ENCODE measurements at regions not wholly inside any gene's neighbourhood (a gene's known extent, or its start where the extent isn't known, plus 50 kb on each side); places are given as distances from the start of the nearest gene placed in this dataset.

DNA sequence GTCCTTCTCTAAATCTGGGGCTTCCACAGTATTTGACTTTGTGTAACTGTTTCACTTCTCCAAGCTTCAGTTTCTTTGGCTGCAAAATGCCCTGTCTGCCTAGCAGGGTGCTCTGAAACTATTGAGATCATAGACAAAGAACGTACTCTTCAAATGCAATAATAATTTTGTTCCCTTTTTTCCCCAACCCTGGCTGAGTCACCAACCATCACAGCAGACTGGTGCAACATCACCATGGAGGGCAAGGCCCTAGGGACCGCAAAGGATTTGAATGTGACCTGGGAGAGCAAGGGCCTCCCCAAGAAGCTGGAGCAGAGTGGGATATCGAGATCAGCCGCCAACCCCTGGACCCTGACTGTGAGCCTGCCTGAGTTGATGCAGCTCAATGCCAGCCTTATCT is 115.0 kb downstream of the FCRL5 start:
- Histone ChIP-seq H3K4me3 (replicated peaks in 1 of 2; ENCODE audit: low read depth in 1 of 2, low read length in 2 of 2) (no peak overlapping the region), H3K4me1 (ENCODE audit: control insufficient read depth in 1 of 2, insufficient read depth in 2 of 2, low read length in 2 of 2) (no peaks in the 10 kb centered on the region), H3K79me2 (ENCODE audit: insufficient read depth, low read length) (no peaks in the 10 kb centered on the region), H4K20me1 (ENCODE audit: insufficient read depth) (no peaks in the 10 kb centered on the region), H3K36me3 (ENCODE audit: control insufficient read depth in 1 of 2, insufficient read depth in 2 of 2, low read length in 2 of 2) (no peaks in the 10 kb centered on the region), H2AFZ (ENCODE audit: low read depth, low read length, poor library complexity, severe bottlenecking) (no peak overlapping the region), H3K9me2 (ENCODE audit: insufficient read depth) (no peaks in the 10 kb centered on the region), H3K4me2 (ENCODE audit: low read length) (no peak overlapping the region), H3K9ac (ENCODE audit: low read length) (no peak overlapping the region), H3K9me3 (ENCODE audit: control insufficient read depth in 1 of 2, insufficient read depth in 1 of 2, low read depth in 1 of 2, low read length in 2 of 2) (no peaks in the 10 kb centered on the region), H3K27me3 (ENCODE audit: insufficient read depth, low read length) (peaks cover 43% of the 10 kb centered on the region), H3K27ac (ENCODE audit: low read depth, low read length) (no peak overlapping the region)
- ChIA-PET RAD21 (ENCODE audit: low non-redundant PET in 1 of 2, low total read pairs in 2 of 2, uncharacterized antibody in 2 of 2, unreplicated experiment in 2 of 2) (no interaction called here), POLR2A (no interaction called here), CTCF (no interaction called here)
- intact Hi-C loops (cut with micrococcal nuclease), result no loop called here
- TF ChIP-seq CBX3 (IDR thresholded peaks at IDR 0.05; ENCODE audit: low read depth) (no peak), POLR2AphosphoS5 (IDR thresholded peaks at IDR 0.05; ENCODE audit: low read depth, low read length) (no peak), POLR2A (IDR thresholded peaks at IDR 0.05; ENCODE audit: borderline replicate concordance, extremely low read depth, insufficient read depth, insufficient read length) (no peak), ZFX (IDR thresholded peaks at IDR 0.05) (no peak), RAD21 (IDR thresholded peaks at IDR 0.05; ENCODE audit: low read depth) (no peak), FOSL1 (IDR thresholded peaks at IDR 0.05; ENCODE audit: low read depth) (no peak), YY1 (IDR thresholded peaks at IDR 0.05; ENCODE audit: extremely low read depth, insufficient replicate concordance, low read depth, low read length) (no peak), ZNF274 (IDR thresholded peaks at IDR 0.05; ENCODE audit: low read depth, low read length) (no peak)
- TF ChIP-seq, protein P1, sequence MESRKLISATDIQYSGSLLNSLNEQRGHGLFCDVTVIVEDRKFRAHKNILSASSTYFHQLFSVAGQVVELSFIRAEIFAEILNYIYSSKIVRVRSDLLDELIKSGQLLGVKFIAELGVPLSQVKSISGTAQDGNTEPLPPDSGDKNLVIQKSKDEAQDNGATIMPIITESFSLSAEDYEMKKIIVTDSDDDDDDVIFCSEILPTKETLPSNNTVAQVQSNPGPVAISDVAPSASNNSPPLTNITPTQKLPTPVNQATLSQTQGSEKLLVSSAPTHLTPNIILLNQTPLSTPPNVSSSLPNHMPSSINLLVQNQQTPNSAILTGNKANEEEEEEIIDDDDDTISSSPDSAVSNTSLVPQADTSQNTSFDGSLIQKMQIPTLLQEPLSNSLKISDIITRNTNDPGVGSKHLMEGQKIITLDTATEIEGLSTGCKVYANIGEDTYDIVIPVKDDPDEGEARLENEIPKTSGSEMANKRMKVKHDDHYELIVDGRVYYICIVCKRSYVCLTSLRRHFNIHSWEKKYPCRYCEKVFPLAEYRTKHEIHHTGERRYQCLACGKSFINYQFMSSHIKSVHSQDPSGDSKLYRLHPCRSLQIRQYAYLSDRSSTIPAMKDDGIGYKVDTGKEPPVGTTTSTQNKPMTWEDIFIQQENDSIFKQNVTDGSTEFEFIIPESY (IDR thresholded peaks at IDR 0.05; ENCODE audit: extremely low read depth, insufficient replicate concordance, low read length), result no peak
- TF ChIP-seq, protein P2, sequence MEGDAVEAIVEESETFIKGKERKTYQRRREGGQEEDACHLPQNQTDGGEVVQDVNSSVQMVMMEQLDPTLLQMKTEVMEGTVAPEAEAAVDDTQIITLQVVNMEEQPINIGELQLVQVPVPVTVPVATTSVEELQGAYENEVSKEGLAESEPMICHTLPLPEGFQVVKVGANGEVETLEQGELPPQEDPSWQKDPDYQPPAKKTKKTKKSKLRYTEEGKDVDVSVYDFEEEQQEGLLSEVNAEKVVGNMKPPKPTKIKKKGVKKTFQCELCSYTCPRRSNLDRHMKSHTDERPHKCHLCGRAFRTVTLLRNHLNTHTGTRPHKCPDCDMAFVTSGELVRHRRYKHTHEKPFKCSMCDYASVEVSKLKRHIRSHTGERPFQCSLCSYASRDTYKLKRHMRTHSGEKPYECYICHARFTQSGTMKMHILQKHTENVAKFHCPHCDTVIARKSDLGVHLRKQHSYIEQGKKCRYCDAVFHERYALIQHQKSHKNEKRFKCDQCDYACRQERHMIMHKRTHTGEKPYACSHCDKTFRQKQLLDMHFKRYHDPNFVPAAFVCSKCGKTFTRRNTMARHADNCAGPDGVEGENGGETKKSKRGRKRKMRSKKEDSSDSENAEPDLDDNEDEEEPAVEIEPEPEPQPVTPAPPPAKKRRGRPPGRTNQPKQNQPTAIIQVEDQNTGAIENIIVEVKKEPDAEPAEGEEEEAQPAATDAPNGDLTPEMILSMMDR (IDR thresholded peaks at IDR 0.05 in 2 of 3, conservative IDR thresholded peaks at IDR 0.05 in 1 of 3; ENCODE audit: borderline replicate concordance in 1 of 3, insufficient read depth in 1 of 3, low read depth in 2 of 3, low read length in 2 of 3), result no peak
- DNase-seq (ENCODE audit: low read depth, low spot score) (no peak), ATAC-seq (no peak)
- BruUV-seq (replicated peaks), result no TSS peak
